ENCODE measurements at regions not wholly inside any gene's neighbourhood (a gene's known extent, or its start where the extent isn't known, plus 50 kb on each side); places are given as distances from the start of the nearest gene placed in this dataset.

GRCh38 chr11:79990141-79990540, 549.3 kb upstream of the TENM4 start:
- TF ChIP-seq CTCF (IDR thresholded peaks at IDR 0.05; ENCODE audit: poor library complexity): no peak
- TF ChIP-seq EZH2 (IDR thresholded peaks at IDR 0.05; ENCODE audit: borderline replicate concordance): no peak
